ENCODE measurements at regions not wholly inside any gene's neighbourhood (a gene's known extent, or its start where the extent isn't known, plus 50 kb on each side); places are given as distances from the start of the nearest gene placed in this dataset.

DNA sequence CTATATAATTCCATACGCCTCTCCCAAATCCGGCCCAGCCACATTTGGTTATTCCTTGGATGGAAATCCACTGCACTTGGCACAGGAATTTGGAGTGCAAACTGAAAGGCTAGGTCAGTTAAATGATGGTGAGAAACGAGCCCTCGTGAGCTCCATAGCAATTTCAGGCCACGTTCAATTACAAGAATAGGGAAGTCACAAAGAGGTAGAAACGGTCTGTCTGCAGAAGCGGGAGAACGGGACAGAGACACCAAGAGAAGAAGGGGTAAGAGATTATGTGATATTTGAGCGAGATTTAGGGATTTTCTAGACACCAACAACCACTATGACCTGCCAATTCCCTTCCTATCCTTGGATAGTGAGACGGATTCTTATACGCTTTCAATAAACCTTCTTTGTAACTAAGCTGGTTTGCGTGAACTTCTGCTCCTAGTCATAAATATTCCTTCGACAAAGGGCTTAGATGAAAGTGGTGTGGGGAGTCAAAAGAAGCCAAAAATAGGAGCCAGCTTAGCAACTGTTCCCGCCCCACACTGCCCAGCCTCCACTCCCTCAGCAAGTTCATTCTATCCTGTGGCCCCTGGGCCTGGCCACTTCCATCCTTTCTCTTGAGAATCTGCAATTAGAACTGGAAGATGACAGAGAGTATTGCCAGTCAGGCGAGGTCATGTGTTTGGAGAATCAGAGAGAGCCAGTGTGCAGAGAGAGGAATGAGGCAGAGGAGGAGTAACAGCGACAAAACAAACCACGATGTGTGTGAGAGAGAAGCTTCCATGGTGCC is 118.4 kb downstream of the ZNF608 start:
- no peak for TF ChIP-seq RAD21 (IDR thresholded peaks at IDR 0.05; ENCODE audit: low read length)
- TF ChIP-seq CHD2 (IDR thresholded peaks at IDR 0.05; ENCODE audit: low read length, partially characterized antibody): no peak
- TF ChIP-seq, protein P1, sequence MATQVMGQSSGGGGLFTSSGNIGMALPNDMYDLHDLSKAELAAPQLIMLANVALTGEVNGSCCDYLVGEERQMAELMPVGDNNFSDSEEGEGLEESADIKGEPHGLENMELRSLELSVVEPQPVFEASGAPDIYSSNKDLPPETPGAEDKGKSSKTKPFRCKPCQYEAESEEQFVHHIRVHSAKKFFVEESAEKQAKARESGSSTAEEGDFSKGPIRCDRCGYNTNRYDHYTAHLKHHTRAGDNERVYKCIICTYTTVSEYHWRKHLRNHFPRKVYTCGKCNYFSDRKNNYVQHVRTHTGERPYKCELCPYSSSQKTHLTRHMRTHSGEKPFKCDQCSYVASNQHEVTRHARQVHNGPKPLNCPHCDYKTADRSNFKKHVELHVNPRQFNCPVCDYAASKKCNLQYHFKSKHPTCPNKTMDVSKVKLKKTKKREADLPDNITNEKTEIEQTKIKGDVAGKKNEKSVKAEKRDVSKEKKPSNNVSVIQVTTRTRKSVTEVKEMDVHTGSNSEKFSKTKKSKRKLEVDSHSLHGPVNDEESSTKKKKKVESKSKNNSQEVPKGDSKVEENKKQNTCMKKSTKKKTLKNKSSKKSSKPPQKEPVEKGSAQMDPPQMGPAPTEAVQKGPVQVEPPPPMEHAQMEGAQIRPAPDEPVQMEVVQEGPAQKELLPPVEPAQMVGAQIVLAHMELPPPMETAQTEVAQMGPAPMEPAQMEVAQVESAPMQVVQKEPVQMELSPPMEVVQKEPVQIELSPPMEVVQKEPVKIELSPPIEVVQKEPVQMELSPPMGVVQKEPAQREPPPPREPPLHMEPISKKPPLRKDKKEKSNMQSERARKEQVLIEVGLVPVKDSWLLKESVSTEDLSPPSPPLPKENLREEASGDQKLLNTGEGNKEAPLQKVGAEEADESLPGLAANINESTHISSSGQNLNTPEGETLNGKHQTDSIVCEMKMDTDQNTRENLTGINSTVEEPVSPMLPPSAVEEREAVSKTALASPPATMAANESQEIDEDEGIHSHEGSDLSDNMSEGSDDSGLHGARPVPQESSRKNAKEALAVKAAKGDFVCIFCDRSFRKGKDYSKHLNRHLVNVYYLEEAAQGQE (IDR thresholded peaks at IDR 0.05; ENCODE audit: low read depth, low read length): no peak
- TF ChIP-seq, protein P2, sequence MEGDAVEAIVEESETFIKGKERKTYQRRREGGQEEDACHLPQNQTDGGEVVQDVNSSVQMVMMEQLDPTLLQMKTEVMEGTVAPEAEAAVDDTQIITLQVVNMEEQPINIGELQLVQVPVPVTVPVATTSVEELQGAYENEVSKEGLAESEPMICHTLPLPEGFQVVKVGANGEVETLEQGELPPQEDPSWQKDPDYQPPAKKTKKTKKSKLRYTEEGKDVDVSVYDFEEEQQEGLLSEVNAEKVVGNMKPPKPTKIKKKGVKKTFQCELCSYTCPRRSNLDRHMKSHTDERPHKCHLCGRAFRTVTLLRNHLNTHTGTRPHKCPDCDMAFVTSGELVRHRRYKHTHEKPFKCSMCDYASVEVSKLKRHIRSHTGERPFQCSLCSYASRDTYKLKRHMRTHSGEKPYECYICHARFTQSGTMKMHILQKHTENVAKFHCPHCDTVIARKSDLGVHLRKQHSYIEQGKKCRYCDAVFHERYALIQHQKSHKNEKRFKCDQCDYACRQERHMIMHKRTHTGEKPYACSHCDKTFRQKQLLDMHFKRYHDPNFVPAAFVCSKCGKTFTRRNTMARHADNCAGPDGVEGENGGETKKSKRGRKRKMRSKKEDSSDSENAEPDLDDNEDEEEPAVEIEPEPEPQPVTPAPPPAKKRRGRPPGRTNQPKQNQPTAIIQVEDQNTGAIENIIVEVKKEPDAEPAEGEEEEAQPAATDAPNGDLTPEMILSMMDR (IDR thresholded peaks at IDR 0.05): no peak
- TF ChIP-seq GABPA (IDR thresholded peaks at IDR 0.05; ENCODE audit: low read depth): no peak
- TF ChIP-seq RCOR1 (IDR thresholded peaks at IDR 0.05; ENCODE audit: low read length): no peak
- no peak for TF ChIP-seq TAF1 (IDR thresholded peaks at IDR 0.05; ENCODE audit: borderline replicate concordance, low read depth, low read length)

Measured in SK-N-SH (cell line).